Activated CD4-positive, alpha-beta memory T cell treated with anti-CD3 and anti-CD28 coated beads, Interleukin-2, amount 10 ng/mL, durations not matched to agents 7 days and 5 days (primary cell): ENCODE measurements at regions not wholly inside any gene's neighbourhood (a gene's known extent, or its start where the extent isn't known, plus 50 kb on each side); places are given as distances from the start of the nearest gene placed in this dataset.
"Not testable (repeated sequence)": the region's sequence is repeated elsewhere in the genome, so short reads cannot be mapped to it uniquely, and the experiment has no call there.

Experiments
- CTCF ChIA-PET: fragments of 350-600 bp; sonication (Branson Sonifier 250); formaldehyde crosslinking; loops from one replicate; lab custom pipeline; 2021; ENCODE audit warnings: antibody characterized with exemption, inconsistent platforms; lab: Charles Lee
- POLR2A ChIA-PET: fragments of 350-600 bp; sonication (Branson Sonifier 250); formaldehyde crosslinking; loops from one replicate; lab custom pipeline; 2021; ENCODE audit warnings: antibody characterized with exemption; lab: Charles Lee
- DNase-seq: peaks from one replicate; pipeline ENCODE4 v3.0.0-alpha.2; 2020
- H3K27ac Mint-ChIP-seq: one replicate; pipeline ENCODE4 v1.8.0; 2021; ENCODE audit warnings: mild to moderate bottlenecking, mixed read lengths
- H3K27me3 Mint-ChIP-seq: one replicate; pipeline ENCODE4 v1.8.0; 2021; ENCODE audit warnings: mixed read lengths
- H3K36me3 Mint-ChIP-seq: one replicate; pipeline ENCODE4 v1.8.0; 2021; ENCODE audit warnings: low read depth, mixed read lengths
- H3K4me1 Mint-ChIP-seq: one replicate; pipeline ENCODE4 v1.8.0; 2021; ENCODE audit warnings: mixed read lengths
- H3K4me3 Mint-ChIP-seq: one replicate; pipeline ENCODE4 v1.8.0; 2021; ENCODE audit warnings: mild to moderate bottlenecking, mixed read lengths
- H3K9me3 Mint-ChIP-seq: one replicate; pipeline ENCODE4 v1.8.0; 2021; ENCODE audit warnings: mixed read lengths

DNA sequence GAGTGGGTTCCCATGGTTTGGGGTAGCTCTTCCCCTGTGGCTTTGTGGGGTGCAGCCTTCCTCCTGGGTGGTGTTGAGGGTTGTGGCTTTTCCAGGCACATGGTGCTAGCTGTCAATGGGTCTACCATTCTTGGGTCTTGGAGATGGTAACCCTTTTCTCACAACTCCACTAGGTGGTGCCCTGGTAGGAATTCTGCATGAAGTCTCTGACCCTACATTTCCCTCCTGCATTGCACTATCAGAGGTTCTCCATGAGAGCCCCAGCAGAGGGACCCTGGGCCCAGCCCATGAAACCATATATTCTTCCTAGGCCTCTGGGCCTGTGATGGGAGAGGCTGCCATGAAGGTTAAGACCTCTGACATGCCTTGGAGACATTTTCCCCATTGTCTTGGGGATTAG, 1093.3 kb downstream of the SLC16A7 start:
- no peak for DNase-seq
- ChIA-PET CTCF (no interaction called here), POLR2A (no interaction called here)
- no peaks in the 10 kb centered on the region for H3K4me1 Mint-ChIP-seq
- no peak overlapping the region for H3K4me3 Mint-ChIP-seq
- peaks cover 2% of the 10 kb centered on the region for H3K9me3 Mint-ChIP-seq
- no peaks in the 10 kb centered on the region for H3K36me3 Mint-ChIP-seq
- no peak overlapping the region for H3K27ac Mint-ChIP-seq
- no peaks in the 10 kb centered on the region for H3K27me3 Mint-ChIP-seq

DNA sequence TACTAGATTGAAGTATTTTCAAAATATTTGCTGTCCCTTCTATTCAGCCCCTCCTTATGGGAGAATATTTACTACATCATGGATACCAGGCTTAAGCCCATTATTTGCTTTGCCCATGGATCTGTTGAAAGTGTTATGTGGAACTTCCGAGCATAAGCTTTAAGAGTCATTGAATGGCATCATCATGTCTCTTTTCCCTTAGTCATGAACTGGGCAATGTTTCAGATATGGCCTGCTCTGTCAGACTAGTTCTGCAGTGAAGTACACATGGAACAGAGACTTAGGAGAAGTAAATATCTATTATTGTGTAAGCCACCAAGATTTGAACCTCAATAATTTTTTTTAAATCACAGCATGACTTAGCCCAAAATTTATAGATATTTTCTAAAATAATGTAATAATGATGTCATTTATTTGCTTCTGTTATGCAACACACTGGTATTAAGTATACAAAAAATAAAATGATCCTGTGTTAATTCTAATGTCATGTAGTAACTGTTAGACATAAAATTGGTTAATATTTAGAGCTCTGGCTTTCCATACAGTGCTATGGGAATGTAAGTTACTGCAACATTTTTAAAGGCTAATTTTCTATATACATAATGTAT, 1097.3 kb downstream of the SLC16A7 start:
- DNase-seq: no peak
- H3K36me3 Mint-ChIP-seq: no peaks in the 10 kb centered on the region
- ChIA-PET POLR2A (no interaction called here), CTCF (no interaction called here)
- H3K4me1 Mint-ChIP-seq: no peaks in the 10 kb centered on the region
- no peaks in the 10 kb centered on the region for H3K27me3 Mint-ChIP-seq
- H3K27ac Mint-ChIP-seq: no peak overlapping the region
- H3K4me3 Mint-ChIP-seq: no peak overlapping the region
- H3K9me3 Mint-ChIP-seq: peaks cover 2% of the 10 kb centered on the region

DNA sequence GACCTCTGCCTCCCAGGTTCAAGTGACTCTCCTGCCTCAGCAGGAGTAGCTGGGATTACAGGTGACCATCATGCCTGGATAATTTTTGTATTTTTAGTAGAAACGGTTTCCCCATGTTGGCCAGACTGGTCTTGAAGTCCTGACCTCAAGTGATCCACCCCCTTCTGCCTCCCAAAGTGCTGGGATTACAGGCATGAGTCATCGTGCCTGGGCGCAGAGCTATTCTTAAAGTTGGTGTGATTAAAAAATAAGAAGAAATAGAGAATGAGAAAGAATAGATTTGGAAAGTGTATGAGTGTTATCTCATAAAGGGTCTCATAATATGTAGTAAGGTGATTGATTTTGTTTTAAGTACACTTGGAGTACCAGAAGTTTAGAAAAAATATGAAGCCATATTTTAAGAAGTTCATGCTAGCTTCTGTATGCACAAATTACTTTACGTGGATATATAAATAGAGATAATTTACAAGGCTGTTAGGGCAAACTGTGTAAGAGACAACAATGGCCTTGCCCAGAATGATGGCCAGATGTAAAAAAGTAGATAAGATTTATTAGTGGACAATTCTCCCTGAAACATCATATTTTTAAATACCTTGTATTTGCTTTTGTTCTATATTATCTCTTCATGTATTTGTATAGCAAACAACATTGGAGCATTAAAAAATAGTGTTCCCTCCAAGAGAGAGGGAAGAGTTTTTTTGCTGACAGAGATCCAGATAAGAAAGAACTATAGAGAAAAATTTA, 1108.5 kb downstream of the SLC16A7 start:
- POLR2A ChIA-PET: no interaction called here
- no peaks in the 10 kb centered on the region for H3K27me3 Mint-ChIP-seq
- H3K4me1 Mint-ChIP-seq: no peaks in the 10 kb centered on the region
- CTCF ChIA-PET: no interaction called here
- no peak overlapping the region for H3K27ac Mint-ChIP-seq
- no peak for DNase-seq
- H3K4me3 Mint-ChIP-seq: no peak overlapping the region
- H3K9me3 Mint-ChIP-seq: peaks cover 5% of the 10 kb centered on the region
- no peaks in the 10 kb centered on the region for H3K36me3 Mint-ChIP-seq

DNA sequence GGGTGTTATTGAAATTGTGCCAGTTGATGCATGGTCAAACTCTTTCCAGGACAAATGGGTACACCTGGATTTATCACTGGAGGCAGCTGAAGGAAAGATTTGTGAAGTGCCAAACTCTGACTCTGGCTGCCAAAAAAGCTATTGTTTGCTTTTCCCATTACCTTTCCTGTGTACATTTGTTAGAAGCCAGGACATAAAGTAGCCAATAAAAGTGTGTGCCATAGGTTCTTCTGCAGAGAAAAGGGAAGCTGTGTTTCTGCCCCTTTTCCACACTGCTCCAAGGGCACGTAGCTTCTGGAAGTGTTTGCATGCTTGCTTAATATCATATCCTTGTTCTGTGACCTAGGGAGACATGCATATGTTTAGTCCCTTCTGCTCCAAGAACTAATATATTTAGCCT, 1114.4 kb downstream of the SLC16A7 start:
- Mint-ChIP-seq H3K27me3 (no peaks in the 10 kb centered on the region), H3K4me3 (no peak overlapping the region)
- POLR2A ChIA-PET: no interaction called here

DNA sequence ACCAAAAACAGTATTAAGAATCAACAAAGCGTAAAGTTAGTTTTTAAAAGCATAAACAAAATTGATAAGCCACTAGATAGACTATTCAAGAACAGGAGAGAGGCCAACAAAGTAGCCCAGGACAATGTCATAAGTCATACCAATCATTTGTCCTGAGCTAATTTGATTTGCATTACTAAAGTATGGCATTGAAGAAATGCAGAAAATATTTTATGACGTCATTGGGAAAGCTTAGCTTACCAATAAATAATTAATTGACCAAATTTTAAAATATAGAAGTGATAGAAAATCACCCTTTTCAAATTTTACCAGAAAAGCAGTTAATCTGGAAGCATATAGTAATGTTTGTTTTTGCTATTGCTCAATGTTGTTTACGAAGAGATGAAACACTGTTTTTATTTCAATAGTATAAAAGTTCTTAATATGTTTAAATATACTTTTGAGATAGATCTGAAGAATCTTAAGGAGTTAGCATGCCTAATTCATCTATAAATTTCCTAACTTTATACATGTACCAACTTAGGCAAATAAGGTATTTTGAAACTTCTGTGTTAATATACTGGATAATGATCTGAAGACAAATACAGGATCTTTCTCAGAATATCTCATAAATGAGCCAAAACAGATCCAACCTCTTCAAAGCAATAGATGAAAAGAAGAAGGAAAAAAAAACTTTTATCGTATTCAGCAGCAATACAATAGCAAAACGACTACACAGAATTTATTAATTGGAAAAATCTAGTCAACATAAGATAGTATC, 1118.5 kb downstream of the SLC16A7 start:
- H3K36me3 Mint-ChIP-seq: no peaks in the 10 kb centered on the region
- no peaks in the 10 kb centered on the region for H3K27me3 Mint-ChIP-seq
- POLR2A ChIA-PET: no interaction called here
- no peak overlapping the region for H3K4me3 Mint-ChIP-seq
- H3K4me1 Mint-ChIP-seq: no peaks in the 10 kb centered on the region
- CTCF ChIA-PET: no interaction called here
- no peak overlapping the region for H3K27ac Mint-ChIP-seq
- no peak for DNase-seq
- peaks cover 9% of the 10 kb centered on the region for H3K9me3 Mint-ChIP-seq

More for the DNA sequence above, 1114.4 kb downstream of the SLC16A7 start:
- CTCF ChIA-PET: no interaction called here
- no peaks in the 10 kb centered on the region for H3K4me1 Mint-ChIP-seq
- DNase-seq: no peak
- no peak overlapping the region for H3K27ac Mint-ChIP-seq
- H3K36me3 Mint-ChIP-seq: no peaks in the 10 kb centered on the region
- peaks cover 11% of the 10 kb centered on the region for H3K9me3 Mint-ChIP-seq

DNA sequence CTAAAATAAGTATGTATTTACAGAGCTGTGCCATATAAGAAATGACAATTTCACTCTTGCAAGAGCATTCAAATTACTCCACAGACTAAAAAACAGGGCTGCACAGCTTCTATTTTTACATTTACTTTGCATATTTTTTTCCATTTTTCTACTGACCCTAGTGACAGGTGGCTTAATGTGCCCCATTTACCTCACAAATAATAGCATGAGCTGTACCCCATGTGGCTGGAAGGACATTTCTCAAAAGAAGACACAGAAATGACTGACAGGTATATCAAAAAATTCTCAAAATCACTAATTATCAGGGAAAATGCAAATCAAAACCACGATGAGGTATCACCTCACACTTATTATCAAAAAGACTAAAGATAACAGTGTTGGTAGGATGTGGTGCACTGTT, 1128.6 kb downstream of the SLC16A7 start:
- Mint-ChIP-seq H3K27ac (no peak overlapping the region), H3K27me3 (no peaks in the 10 kb centered on the region), H3K36me3 (no peaks in the 10 kb centered on the region), H3K9me3 (peaks cover 7% of the 10 kb centered on the region), H3K4me1 (no peaks in the 10 kb centered on the region), H3K4me3 (no peak overlapping the region)
- CTCF ChIA-PET: no interaction called here
- POLR2A ChIA-PET: no interaction called here
- no peak for DNase-seq

DNA sequence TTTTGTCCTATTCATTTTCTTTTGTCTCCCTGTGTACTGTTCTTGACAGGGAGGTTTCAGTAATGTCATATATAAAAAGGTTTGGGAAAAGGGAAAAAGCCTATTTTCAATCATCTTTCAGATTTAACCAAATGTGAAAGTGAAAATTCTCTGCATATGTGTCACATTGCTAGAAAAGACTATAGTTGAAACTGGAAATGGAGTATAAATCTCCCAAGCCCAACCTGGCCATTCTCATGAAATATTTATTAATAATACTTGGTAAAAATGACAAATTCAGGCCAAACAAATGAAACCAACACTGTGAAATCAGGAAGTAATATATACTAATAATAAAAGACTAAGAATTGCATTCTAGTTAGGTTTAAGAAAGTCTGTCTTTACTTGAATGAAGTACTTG, 1129.2 kb downstream of the SLC16A7 start:
- ChIA-PET POLR2A (no interaction called here), CTCF (no interaction called here)
- Mint-ChIP-seq H3K27me3 (no peaks in the 10 kb centered on the region), H3K36me3 (no peaks in the 10 kb centered on the region), H3K4me3 (no peak overlapping the region), H3K27ac (no peak overlapping the region), H3K4me1 (no peaks in the 10 kb centered on the region), H3K9me3 (peaks cover 7% of the 10 kb centered on the region)
- no peak for DNase-seq

DNA sequence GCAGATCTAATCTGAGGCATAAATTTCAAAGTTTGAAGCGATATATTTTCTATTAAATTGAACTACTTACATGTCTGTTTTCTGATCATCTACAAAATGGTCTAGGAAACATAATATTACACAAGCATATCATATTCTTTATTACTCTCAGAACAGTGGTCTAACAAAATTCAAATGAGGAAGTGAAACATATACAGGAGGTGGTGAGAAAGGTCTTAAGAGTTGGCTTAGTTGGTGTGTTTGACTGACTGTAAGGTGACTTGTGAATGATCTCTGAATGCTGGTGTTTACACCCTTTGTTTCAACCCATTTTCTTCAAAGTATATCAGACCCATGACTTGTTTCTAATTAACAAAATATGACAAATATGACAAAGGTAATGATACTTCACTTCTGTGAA, 1156.8 kb downstream of the SLC16A7 start:
- ChIA-PET POLR2A (no interaction called here), CTCF (no interaction called here)
- H3K9me3 Mint-ChIP-seq: peaks cover 14% of the 10 kb centered on the region
- no peak overlapping the region for H3K4me3 Mint-ChIP-seq
- H3K27me3 Mint-ChIP-seq: no peaks in the 10 kb centered on the region
- H3K36me3 Mint-ChIP-seq: no peaks in the 10 kb centered on the region
- H3K4me1 Mint-ChIP-seq: no peaks in the 10 kb centered on the region
- H3K27ac Mint-ChIP-seq: no peak overlapping the region
- DNase-seq: no peak

DNA sequence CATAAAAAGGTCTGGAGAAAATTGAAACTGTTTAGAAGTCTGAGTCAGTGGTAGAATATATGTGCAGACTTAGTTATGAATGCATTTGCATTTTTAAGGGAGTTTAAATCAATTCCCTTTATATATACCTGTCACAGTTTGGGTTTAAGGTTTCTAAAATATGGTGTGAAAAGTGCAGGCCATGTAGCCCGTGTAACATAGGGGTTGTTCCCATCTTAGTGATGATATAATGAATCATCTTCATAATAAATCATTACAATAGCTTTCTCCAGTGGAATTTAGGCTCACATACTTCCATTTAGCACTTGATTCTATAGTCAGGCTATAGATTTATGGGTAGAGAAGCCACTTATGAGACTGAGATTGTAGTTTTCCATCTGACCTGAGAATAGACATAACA, 1162.4 kb downstream of the SLC16A7 start:
- no peak overlapping the region for H3K27ac Mint-ChIP-seq
- no peaks in the 10 kb centered on the region for H3K4me1 Mint-ChIP-seq
- POLR2A ChIA-PET: no interaction called here
- H3K36me3 Mint-ChIP-seq: no peaks in the 10 kb centered on the region
- H3K27me3 Mint-ChIP-seq: no peaks in the 10 kb centered on the region
- H3K4me3 Mint-ChIP-seq: no peak overlapping the region
- peaks cover 5% of the 10 kb centered on the region for H3K9me3 Mint-ChIP-seq
- CTCF ChIA-PET: no interaction called here
- no peak for DNase-seq

DNA sequence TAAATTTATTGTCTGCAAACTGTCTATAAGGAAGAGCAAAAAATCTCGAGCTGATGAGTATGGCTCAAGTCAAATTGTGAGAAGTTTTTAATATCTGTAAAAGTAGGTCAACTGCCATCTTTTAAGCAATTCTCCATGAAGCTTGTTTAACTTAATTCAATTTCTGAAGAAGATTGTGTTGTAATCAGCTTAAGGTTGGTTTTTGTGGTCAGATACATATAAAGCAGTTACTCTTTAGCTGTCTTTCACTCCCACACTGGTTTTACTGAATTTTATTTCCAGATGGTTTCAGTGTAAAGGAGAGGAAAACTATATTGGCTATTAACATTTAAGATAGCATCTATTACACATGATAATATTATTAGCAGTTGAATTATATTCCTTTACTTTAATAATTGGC, 1165.1 kb downstream of the SLC16A7 start:
- H3K4me1 Mint-ChIP-seq: no peaks in the 10 kb centered on the region
- ChIA-PET CTCF (no interaction called here), POLR2A (no interaction called here)
- H3K27ac Mint-ChIP-seq: no peak overlapping the region
- peaks cover 9% of the 10 kb centered on the region for H3K9me3 Mint-ChIP-seq
- H3K27me3 Mint-ChIP-seq: no peaks in the 10 kb centered on the region
- no peak overlapping the region for H3K4me3 Mint-ChIP-seq
- H3K36me3 Mint-ChIP-seq: no peaks in the 10 kb centered on the region
- DNase-seq: no peak

DNA sequence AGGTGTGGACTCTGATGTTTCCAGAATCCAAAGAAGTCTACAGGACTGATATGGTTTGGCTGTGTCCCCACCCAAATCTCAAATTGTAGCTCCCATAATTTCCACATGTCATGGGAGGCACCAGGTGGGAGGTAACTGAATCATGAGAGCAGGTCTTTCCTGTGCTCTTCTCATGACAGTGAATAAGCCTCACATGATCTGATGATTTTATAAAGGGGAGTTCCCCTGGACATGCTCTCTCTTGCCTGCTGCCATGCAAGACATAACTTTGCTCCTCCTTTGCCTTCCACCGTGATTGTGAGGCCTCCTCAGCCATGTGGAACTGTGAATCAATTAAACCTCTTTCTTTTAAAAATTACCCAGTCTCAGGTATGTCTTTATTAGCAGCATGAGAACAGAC, 1205.3 kb downstream of the SLC16A7 start:
- H3K36me3 Mint-ChIP-seq, CTCF ChIA-PET: not testable (repeated sequence)

DNA sequence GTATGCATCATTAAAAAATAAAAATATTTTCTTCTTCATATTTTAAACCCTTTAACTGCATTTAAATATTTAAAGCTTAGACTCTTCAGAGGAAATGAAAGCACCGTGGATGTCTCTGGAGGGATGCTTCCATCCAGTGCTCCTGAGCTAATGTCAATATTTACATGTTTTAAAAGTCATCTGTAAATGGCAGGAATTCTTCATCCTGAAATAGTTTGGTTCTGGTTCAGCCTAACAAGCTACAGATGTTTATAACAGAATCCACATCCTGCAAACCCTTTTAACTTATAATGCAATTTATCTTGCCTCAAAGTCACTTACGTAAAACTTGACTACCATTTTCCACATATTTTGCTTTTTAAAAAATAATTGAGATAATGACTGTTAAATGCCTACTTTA, 1207.3 kb downstream of the SLC16A7 start:
- H3K4me1 Mint-ChIP-seq: no peaks in the 10 kb centered on the region
- H3K27ac Mint-ChIP-seq: no peak overlapping the region
- DNase-seq: no peak
- H3K36me3 Mint-ChIP-seq: no peaks in the 10 kb centered on the region
- CTCF ChIA-PET: no interaction called here
- H3K4me3 Mint-ChIP-seq: no peak overlapping the region
- no peaks in the 10 kb centered on the region for H3K27me3 Mint-ChIP-seq
- POLR2A ChIA-PET: no interaction called here
- H3K9me3 Mint-ChIP-seq: peaks cover 11% of the 10 kb centered on the region

More for the DNA sequence above, 1205.3 kb downstream of the SLC16A7 start:
- H3K27ac Mint-ChIP-seq, H3K27me3 Mint-ChIP-seq, DNase-seq, H3K4me3 Mint-ChIP-seq, H3K4me1 Mint-ChIP-seq, POLR2A ChIA-PET, H3K9me3 Mint-ChIP-seq: not testable (repeated sequence)

DNA sequence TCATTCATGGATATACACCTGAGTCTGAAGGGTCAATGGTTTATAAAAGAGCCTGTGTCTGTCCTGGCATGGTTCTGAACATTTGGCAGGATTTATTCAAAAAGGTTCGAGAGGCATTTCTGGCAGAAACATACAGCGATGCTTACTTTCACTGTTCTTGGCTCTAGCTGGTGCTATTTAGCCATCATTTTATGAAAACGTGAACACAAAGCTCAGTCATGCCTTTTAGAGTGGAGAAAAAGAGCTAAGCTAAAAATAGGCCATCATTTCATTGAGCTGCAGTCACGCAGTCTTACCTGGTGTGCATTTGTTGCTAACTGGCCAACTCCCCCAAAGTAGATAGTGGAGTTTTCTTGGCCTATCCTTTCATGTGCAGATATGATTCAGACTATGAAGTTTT, 1209.5 kb downstream of the SLC16A7 start:
- peaks cover 6% of the 10 kb centered on the region for H3K9me3 Mint-ChIP-seq
- H3K4me1 Mint-ChIP-seq: no peaks in the 10 kb centered on the region
- no peak overlapping the region for H3K4me3 Mint-ChIP-seq
- H3K36me3 Mint-ChIP-seq: no peaks in the 10 kb centered on the region
- H3K27me3 Mint-ChIP-seq: no peaks in the 10 kb centered on the region
- H3K27ac Mint-ChIP-seq: no peak overlapping the region
- ChIA-PET POLR2A (no interaction called here), CTCF (no interaction called here)
- no peak for DNase-seq
